Fibroblast of pulmonary artery (primary cell): ENCODE measurements at regions not wholly inside any gene's neighbourhood (a gene's known extent, or its start where the extent isn't known, plus 50 kb on each side); places are given as distances from the start of the nearest gene placed in this dataset.

Experiments
- DNase-seq: peaks from one replicate; pipeline ENCODE4 v3.0.0-alpha.2; 2010; ENCODE audit warnings: low read depth
- H3K4me3 ChIP-seq: replicated peaks from 2 replicates; pipeline ENCODE4 v1.5.1; 2011; ENCODE audit warnings: low read depth, mild to moderate bottlenecking, control low read depth, low read length, moderate library complexity
- CTCF ChIP-seq: IDR thresholded peaks from 2 replicates; pipeline ENCODE4 v1.5.1; 2011; ENCODE audit warnings: mild to moderate bottlenecking, control low read depth, low read length, inconsistent platforms; ENCODE audit errors: missing control alignments

- TF ChIP-seq CTCF, result no peak
- H3K4me3 ChIP-seq, result no peak overlapping the region
- no peak for DNase-seq
These were observed 67.5 kb upstream of the APCDD1 start for GRCh38 chr18:10386956-10387355.

GRCh38 chr18:10387399-10387798 lies 67.0 kb upstream of the APCDD1 start:
- no peak for DNase-seq
- H3K4me3 ChIP-seq, result no peak overlapping the region
- no peak for TF ChIP-seq CTCF

GRCh38 chr18:10388373-10388772 lies 66.1 kb upstream of the APCDD1 start:
- H3K4me3 ChIP-seq, result no peak overlapping the region
- TF ChIP-seq CTCF, result no peak
- no peak for DNase-seq

GRCh38 chr18:10391506-10391905 lies 62.9 kb upstream of the APCDD1 start:
- DNase-seq, result no peak
- no peak overlapping the region for H3K4me3 ChIP-seq
- TF ChIP-seq CTCF, result no peak

GRCh38 chr18:10397004-10397403 lies 57.4 kb upstream of the APCDD1 start:
- no peak for TF ChIP-seq CTCF
- no peak overlapping the region for H3K4me3 ChIP-seq
- DNase-seq, result no peak

- DNase-seq, result no peak
- no peak overlapping the region for H3K4me3 ChIP-seq
- no peak for TF ChIP-seq CTCF
These were observed 55.9 kb upstream of the APCDD1 start for GRCh38 chr18:10398571-10398970.

- no peak for TF ChIP-seq CTCF
- no peak overlapping the region for H3K4me3 ChIP-seq
- DNase-seq, result no peak
These were observed 55.0 kb upstream of the APCDD1 start for GRCh38 chr18:10399465-10399864.
